Suppressor macrophage (primary cell): ENCODE measurements at regions not wholly inside any gene's neighbourhood (a gene's known extent, or its start where the extent isn't known, plus 50 kb on each side); places are given as distances from the start of the nearest gene placed in this dataset.
"Not testable (repeated sequence)": the region's sequence is repeated elsewhere in the genome, so short reads cannot be mapped to it uniquely, and the experiment has no call there.

ENCODE experiments used
- DNase-seq, 4 experiments: peaks; one replicate each; pipeline ENCODE4 v3.0.0-alpha.2; 2020 to 2022

DNA sequence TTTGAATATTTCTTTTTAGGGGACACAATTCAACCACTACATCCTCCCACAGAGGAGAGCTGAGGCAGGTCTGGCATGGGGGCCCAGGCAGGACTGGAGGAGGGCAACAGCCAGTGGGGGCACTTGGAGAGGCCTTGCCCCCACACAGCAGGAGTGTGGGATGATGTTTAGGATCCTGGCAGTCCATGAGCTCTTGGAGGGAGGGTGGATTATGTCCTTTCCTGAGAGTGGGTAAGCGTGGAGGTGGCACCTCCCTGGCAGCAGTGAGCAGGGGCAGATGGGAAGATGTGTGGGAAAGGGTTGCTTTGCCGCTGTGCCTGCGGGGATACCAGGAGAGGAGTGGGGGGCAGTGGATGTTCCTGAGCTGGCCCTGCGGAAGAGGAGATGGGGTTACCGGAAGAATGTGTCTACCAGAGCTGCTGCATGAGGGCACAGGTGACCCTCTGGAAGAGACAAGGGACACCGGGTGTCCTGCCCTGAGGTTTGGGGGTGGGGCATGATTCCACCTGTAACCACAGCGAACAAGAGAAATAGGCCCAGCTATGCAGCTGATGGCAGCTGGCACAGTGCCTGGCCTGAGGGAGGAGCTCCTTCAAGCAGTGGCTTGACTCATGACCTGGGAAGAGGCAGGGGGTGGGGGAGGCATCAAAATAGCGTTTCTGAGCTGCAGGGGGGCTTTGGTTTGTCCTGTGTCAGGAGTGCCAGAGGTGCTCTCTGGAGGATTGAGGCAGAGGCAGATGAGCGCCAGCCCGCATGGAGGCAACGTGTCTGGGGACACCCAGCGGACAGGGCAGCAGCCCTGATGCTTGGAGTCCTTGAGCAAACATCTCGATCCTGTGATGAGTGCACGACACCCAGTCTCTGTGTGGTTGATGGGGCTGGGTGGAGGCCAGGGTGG, 123.9 kb upstream of the TMPRSS2 start:
- no peak for DNase-seq

DNA sequence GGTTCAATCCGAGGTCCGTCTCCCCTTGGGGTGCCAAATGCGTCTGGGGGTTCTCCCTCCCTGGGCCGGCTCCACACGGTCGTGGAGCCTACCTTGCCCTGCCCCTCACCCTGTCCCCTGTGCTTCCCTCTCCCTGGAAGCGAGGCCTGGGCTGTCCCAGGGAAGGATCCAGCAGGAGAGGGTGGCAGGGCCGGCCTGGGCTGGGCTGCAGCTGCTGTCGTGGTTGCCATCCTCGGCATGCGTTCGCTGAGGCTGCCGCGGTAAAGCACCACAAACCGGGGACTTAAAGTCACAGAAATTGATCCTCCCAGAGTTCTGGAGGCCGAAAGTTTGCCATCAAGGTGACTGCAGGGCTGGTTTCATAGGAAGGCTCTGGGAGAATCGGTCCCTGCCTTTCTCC, 123.0 kb upstream of the TMPRSS2 start:
- no peak for DNase-seq

DNA sequence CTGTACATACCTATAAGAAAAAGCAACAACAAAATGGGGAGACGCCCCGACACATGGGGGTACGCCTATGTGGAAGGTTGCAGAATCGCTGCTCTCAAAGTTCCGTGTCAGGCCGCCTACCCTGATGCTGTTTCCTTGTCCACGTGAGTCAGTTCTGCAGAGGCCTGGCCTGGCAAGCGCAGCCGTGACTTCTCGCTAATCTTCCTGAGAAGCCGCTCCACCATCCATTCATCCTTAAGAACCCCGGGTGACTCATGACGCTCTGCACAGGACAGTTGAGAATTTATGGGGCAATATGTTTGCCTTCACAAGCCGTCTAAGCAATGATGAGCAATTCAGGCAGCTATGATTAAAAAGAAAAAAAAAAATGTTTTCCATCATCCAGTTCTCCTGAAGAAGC, 122.3 kb upstream of the TMPRSS2 start:
- DNase-seq: no peak

DNA sequence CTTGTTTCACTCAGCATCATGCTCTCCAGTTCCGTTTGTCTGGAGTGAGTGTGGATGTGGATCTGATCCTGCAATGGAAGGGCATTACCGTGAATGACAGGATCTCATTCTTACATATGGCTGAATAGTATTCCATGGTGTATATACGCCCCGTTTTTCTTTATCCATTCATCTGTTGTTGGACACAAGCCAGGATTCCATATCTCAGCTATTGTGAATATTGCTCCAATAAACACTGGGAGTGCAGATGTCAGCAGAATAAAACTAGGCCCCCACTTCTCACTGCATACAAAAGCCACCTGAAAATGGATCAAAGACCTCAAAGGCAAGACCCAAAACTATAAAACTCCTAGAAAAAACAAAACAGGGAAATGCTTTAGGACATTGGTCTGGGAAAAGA, 120.3 kb upstream of the TMPRSS2 start:
- no peak for DNase-seq

DNA sequence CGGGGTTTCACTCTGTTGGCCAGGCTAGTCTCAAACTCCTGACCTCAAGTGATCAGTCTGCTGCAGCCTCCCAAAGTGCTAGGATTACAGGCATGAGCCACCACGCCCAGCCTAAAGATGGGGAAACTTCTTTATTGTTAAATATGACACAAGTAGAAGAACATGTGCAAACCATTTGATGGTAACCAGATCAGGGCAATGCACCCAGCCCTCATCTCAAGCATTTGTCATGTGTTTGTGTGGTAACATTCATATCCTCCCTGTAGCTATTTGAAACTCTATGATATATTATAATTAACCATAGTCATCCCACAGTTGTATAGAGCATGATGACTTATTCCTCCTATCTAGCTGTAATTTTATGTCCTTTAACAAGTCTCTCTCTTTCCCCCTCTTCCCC, 119.5 kb upstream of the TMPRSS2 start:
- DNase-seq: no peak

DNA sequence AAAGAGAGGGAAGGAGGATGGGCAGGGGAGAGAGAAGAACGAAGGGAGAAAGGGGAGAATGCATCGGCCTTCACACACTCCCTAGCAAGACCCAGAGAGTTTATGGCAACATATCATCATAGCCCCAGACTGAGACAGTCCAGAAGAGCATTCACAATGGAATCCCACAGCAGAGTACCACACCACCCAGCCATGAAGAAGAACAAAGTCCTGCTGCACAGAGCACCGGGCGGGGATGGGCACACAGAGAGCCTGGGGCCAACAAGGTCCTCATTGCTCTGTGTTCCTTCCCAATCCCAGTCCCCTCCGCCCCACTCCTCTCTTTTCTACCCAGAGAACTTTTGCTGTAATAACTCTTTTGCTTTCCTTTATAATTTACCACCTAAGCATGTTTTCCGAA, 118.1 kb upstream of the TMPRSS2 start:
- no peak for DNase-seq

DNA sequence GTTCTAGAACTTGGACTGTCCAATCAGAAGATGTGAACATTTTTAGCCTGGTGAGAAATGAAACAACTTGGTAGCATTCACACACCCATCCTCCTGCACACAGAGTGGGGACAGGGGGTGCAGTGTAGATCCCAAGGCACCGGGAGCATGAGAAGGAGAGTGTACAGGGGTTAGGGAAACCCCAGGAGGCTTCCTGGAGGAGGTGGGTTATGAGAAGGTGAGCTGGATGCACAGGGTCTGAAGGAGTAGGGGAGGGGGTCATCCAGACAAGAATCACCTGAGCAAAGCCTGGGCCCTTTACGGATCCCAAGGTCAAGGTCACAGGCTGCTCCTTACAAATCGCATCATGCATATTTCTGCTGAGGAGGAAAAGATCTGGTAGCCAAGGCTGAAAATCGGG, 117.5 kb upstream of the TMPRSS2 start:
- no peak for DNase-seq

DNA sequence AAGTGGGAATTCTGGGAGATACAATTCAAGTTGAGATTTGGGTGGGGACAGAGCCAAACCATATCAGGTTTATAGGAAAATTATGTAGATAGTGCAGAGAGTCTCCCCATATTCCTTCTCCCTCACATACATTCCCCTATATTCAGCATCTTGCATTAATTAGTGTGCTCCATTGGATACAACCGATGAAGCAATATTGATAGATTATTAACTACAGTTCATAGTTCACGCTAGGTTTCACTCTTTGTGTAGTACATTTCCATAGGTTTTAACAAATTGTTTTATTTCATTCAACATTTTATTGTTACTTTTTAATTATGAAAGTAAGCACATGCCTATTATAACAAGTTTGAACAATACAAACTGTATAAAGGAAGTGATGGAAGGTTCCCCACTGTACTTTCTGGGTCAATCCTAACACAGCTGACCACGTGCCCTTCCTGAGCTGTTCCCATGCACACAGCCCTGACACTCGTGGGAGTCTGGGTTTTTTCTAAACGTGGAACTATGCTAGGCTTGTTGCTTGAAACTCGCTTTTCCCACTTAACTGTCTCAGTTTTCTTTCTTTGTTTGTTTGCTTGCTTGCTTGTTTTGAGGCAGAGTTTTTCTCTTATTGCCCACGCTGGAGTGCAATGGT, 116.8 kb upstream of the TMPRSS2 start:
- DNase-seq: peak in 3 of 4 experiments; percentile 9 to 19 (median 15)

DNA sequence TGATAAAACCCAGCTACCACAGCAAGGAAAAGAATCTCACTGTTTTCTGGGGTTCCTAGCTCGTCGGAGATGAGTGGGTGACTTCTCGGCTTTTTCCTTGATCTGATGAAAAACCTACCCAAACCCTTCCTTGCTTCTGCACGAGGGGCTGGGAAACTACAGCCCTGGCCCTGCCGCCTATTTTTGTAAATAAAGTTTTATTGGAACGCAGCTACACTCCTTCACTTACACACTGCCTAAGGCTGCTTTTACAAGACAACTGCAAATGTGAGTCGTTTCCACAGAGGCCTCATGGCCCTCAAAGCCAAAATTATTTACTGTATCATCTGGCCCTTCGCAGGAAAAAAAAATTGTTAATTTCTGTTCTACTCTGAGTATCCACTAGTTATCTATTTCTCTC, 116.0 kb upstream of the TMPRSS2 start:
- no peak for DNase-seq

DNA sequence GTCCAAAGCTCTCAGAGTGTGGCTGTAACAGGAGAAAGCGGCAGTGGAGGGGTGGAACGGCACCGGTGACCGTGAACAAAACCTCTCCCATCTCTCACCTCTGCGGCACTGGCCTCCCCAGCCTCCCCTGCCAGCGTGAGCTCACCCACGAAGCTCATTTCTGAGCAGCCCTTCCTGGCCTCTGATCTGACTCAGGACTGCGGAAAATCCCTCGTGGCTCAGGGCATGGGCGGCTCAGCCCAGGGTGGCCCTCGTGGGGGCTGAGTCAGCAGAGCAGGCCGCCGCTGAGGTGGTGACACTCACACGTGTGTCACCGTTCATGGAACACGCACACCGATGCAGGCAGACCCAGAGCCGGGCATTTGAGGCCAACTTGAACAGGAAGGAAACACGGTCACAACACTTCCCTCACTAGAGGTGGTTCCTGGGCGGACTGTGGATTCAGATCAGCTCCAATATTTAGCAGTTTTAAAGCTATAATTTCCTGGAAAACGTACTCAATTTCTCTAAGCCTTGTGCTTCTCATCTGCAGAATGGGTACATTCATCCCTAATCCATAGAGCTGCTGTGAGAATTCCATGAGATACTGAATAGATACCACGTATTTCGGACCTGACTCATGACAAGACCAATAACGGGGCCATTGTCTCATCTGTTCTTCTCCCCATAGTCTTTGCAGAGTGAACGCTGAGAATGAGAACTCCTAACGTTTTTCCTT, 115.0 kb upstream of the TMPRSS2 start:
- DNase-seq: peak in 3 of 4 experiments; percentile 18 to 24 (median 21)

DNA sequence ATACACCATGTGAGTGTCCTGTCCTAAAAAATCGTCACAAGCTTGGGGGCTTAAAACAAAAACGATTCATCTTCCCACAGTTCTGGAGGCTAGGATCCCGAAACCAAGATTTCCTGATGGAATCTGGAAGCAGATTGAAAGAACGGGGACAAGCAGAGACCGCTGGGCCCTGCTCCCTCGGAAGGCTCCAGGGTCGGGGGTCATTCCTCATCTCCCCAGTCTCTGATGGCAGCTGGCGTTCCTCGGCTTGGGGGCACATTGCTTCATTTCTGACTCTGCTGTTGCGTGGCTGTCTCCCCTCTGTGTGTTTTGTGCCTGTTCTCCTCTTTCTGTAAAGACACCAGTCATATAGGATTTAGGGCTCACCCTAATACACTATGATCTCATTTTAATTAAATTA, 114.2 kb upstream of the TMPRSS2 start:
- no peak for DNase-seq

DNA sequence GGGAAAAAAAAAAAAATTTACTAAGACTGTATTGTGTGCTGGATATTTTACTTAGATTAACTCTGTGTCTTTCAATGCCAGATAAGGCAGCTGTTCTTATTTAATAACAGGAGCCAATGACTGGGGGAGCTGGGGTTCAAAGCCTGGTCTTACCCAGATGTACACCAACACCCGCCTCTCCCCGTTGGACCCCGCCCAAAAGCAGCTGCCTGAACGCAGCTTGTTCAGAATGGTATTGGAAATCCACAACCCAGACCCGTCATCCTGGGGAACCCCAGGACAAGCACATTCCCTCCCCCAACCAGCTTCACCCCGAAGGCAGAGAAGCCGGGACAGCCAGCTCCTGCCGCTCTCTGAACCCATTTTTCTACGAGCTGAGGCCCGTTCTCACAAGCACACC, 113.6 kb upstream of the TMPRSS2 start:
- DNase-seq: no peak

DNA sequence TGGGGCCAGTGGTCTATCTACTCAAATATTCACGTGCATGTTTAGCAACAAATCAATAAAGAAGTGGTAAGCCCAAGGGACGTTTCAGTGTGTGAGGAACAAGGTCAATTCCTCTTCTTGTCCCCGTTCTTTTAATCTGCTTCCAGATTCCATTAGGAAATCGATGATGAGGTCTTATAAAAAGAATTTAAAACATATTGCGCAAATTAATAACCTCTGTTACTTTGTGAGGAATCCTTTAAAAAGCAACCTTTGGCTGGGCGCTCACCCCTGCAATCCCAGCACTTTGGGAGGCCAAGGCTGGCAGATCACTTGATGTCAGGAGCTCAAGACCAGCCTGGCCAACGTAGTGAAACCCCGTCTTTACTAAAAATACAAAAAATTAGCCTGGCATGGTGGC, 113.0 kb upstream of the TMPRSS2 start:
- DNase-seq: no peak

DNA sequence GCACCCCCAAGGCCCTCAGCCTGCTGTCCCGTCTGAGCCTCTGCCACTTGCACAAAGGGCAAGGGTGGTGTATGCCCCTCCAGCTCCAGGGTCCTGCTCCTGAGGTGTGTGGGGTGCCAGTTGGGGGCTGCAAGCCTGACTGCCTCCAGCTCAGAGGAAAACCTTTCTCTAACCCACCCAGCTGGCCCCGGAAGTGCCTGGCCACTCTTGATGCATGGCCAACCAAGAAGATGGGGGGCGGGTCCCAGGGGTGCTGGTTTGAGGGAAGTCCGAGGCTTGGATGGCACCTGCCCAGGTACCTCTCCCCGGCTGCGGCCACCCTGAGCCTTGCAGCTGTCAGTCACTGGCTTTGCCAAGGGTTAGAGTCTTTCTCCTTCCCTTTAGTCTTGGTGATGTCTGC, 112.6 kb upstream of the TMPRSS2 start:
- no peak for DNase-seq

DNA sequence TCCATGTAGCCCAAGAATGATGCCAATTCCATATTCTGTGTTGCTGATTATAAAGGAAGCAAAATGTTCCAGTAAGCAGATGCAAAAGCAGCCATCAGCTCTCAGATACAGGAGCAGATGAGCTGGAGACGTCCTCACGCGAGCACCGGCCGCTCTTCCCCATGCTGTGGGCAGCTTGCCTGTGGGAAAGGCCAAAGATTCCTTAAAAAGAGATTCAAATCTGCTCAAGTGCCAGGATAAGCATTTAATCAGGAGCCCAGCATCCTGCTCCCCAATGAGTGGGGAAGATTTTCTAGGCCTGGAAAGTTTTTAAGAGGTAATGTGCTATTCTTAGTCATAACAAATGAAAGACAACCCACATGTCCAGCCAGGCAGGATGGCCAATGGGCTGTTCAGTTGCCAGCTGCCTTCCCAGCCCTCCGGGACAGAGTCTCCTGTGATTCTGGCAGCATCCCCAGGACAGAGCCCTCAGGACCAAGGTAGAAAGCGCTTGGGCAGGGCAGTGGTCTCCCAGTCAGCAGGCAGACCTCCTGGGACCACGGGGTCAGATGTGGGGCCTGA, 108.2 kb upstream of the TMPRSS2 start:
- no peak for DNase-seq

DNA sequence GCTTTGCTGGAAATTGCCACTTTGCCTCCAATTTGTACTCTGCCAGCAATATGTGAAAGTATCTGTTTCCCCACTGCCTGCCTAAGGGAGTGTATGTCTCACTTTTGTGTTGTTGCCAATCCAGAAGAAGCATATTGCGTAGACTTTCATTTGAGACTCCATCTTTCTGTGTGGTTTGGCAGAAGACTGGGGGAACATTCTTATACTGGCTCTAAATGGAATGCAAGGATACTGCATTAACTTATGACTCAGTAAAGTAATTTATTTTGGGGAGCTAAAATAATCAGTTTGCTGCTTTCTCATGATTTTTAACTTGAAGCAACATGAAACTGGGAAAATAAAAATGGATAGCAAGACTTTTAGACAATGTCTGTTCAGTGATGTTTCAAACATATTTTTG, 107.7 kb upstream of the TMPRSS2 start:
- DNase-seq: no peak

DNA sequence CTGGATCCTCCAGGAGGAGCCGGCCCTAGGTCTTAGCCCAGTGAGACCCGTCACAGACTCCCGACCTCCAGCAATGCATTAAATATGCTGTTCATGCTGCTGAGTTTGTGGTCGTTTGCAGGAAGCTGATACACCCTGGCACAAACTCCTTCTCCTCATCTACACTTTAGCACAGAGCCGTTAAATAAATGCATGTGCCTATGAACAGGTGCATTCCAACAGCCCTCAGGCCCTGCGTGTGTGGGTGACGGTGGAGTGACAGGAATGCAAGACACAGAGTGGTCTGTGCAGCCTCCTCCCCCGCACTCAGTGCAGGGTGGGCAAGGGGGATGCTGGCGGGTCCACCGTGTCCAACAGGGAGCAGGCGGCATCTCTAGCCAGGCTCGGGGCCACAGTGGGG, 106.6 kb upstream of the TMPRSS2 start:
- DNase-seq: no peak

DNA sequence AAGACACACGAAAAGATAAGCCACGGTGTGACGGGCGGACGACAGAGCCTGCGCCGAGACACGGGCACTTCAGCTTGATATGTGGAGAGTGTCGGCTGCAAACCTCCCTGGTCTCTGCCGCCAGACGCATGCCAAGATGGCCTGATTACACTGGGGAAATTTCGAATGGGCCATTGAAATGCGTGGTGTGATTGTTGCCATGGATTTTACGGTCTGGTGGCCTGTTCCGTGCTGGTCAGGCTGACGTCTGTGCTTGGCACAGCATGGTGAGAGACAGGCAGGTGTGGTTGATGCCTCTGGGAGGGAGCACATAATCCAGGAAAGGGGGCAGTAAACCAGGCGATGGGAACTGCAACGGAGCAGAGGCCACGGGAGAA, 105.6 kb upstream of the TMPRSS2 start:
- DNase-seq: no peak

DNA sequence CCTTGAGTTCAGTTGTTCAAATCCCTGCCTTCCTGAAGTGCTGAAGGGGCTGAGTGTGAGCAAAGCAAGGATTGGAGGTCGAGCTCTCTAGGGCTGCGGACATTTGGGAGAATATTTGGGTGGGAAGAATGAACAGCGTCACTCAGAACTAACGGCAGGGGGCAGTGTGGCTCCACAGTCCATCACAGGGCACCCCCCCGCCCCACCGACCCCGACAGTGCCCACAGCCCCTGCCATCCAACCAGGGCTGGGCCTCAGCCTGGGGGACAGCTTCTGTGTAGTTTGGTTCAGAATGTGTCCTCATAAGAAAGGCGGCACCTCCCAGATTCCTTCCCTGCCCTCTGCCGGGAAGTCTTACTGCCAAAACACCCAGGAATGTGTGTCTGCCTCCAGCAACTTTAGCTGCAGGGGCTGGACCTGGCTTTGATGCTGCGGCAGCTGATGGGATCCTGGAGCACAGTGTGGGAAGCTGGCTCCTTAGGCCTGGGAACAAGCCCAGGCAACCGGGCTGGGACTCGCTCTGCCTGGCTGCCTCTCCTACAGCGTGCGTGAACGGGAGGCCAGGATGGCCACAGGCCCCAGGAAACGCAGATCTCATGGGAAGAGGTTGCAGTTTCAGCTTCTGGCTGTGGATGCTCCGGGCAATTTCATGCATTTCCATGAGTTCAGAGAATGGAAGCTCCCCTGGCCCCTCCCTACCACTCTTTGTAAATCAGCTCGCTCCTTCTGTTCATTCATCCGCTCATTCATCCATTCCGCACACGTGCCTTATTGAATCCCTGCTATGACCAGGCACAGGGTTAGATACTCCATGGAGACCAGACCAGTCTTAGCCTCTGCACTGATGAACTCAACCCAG, 104.9 kb upstream of the TMPRSS2 start:
- DNase-seq: peak; percentile 21 to 52 (median 44)

DNA sequence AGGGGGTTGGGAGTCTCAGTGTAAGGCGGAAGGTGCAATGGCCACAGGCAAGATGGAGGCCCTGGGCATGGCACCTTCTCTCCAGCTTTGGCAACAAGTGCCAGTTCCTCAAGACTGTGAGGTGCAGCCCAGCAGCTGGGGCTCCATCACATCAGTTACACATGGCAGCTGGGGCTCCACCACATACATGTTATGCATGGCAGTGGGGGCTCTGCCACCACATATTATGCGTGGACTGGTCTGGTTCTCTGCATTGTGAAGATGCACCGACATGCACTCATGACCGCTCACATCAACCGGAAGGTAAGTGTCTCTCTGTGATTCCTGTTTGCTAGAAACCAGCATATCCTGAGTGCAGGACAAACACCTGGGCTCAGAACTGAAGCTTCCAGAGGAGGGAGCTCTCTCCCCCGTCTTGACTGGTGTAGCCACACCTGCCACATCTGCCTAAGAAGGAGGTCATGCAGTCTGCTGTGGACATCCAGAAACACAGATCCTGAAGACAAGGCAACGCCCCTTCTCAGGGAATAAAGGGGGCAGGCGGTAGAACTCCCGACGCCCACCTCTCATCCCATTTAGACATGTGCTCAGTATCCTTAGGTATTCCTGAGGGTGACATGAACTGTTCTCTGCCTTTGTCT, 104.1 kb upstream of the TMPRSS2 start:
- DNase-seq: peak in 1 of 4 experiments; percentile 5

DNA sequence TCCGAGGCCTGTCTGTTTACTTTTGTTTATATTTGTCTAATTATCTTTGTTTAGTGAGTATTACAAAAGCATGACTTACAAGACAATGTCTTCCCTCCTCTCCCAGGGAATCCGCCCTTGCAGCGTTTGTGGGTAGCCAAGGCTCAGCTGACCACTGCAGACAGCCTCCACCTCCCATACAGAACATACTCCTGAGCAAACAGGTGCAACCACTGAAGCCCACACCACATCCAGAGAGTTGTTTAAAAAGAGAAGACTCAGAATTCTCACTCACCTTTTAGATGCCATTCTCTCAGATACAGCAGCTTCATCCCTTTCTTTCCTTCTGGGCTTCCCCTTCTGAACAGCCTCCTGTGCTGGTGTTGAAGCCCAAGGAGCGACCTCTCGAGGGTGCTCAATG, 103.5 kb upstream of the TMPRSS2 start:
- no peak for DNase-seq

DNA sequence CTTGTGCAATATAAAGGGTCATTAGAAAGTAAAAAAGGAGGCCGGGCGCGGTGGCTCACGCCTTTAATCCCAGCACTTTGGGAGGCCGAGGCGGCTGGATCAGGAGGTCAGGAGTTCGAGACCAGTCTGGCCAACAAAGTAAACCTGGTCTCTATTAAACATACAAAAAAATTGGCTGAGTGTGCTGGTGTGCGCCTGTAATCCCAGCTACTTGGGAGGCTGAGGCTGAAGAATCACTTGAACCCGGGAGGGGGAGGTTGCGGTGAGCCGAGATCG, 102.8 kb upstream of the TMPRSS2 start:
- DNase-seq: not testable (repeated sequence)
